ENCODE measurements at regions not wholly inside any gene's neighbourhood (a gene's known extent, or its start where the extent isn't known, plus 50 kb on each side); places are given as distances from the start of the nearest gene placed in this dataset.

DNA sequence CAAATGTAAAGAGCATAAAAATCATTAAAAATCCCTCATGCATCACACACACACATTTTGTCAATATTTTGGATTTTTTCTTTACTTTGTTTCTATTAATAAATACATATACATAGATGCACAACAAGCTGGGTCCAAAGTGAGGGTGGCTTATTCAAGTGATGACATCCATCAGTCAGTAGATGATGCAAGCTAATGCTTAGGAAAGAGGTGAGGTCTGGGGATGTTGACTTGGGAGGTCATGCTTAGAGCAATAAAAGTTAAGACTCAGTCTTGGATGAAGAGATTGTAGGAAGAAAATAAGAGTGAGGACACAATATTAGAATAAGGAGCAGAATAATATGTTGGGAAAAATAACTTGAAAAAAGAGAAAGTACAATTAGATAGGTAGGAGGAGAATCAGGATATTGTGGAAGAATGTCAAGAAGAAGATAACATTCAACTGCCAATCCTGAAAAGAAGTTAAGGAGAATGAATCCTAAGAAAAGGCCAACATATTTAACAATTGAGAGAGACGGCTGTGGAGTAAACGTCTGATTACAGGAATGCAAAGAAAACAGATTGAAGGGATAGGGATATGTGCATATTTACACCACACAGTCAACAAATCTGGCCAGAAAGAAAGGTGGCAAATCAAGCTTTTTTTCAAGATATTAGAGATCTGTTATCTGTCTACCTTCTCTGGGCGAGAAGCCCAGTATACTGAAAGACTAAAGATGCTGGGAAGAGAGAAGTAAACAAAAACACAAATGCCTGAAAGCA, 111.0 kb upstream of the TJP1 start:
- no peak for DNase-seq
- H3K9me3 Mint-ChIP-seq (ENCODE audit: low read depth) = no peaks in the 10 kb centered on the region
- ChIA-PET POLR2A (no interaction called here), CTCF (interaction anchor here (0.5 to 0.6 kb wide), 2 partner anchors 41 to 83 kb away, joined by 3 read pairs; no protein-coding TSS in a partner anchor)
- no peaks in the 10 kb centered on the region for H3K36me3 Mint-ChIP-seq (ENCODE audit: low read depth)
- ATAC-seq = no peak
- H3K27ac Mint-ChIP-seq = no peak overlapping the region
- H3K4me1 Mint-ChIP-seq = no peaks in the 10 kb centered on the region
- H3K4me3 Mint-ChIP-seq = no peak overlapping the region
- H3K27me3 Mint-ChIP-seq = peaks cover 36% of the 10 kb centered on the region
- intact Hi-C loops (cut with DNase I, micrococcal nuclease) = no loop called here

DNA sequence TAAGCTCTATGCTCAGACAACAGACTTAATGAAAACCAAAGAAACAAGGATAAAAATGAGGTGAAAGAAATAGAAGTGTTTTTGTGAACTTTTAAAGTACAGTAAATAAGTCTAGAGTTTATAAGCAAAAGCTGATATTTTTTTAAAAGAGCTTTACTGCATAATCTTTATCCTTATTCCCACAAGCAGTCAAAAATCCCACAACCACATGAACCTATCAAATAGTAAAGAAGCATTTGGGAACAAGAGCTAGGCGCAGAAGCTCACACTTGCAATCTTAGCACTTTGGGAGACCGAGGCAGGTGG, 103.8 kb upstream of the TJP1 start:
- no peak overlapping the region for H3K27ac Mint-ChIP-seq
- H3K4me3 Mint-ChIP-seq = no peak overlapping the region
- DNase-seq = no peak
- no peaks in the 10 kb centered on the region for H3K9me3 Mint-ChIP-seq (ENCODE audit: low read depth)
- no peak for ATAC-seq
- ChIA-PET CTCF (interaction anchor here (0.7 to 2.2 kb wide), 12 partner anchors 10 to 786 kb away, joined by 3 to 14 read pairs (median 3); no protein-coding TSS in a partner anchor), POLR2A (no interaction called here)
- intact Hi-C loops (cut with DNase I, micrococcal nuclease) = loop anchor here (1.0 to 10.0 kb wide), 3 partner anchors 111 to 258 kb away; no protein-coding TSS in a partner anchor
- H3K27me3 Mint-ChIP-seq = peaks cover 33% of the 10 kb centered on the region
- H3K36me3 Mint-ChIP-seq (ENCODE audit: low read depth) = no peaks in the 10 kb centered on the region
- no peaks in the 10 kb centered on the region for H3K4me1 Mint-ChIP-seq

DNA sequence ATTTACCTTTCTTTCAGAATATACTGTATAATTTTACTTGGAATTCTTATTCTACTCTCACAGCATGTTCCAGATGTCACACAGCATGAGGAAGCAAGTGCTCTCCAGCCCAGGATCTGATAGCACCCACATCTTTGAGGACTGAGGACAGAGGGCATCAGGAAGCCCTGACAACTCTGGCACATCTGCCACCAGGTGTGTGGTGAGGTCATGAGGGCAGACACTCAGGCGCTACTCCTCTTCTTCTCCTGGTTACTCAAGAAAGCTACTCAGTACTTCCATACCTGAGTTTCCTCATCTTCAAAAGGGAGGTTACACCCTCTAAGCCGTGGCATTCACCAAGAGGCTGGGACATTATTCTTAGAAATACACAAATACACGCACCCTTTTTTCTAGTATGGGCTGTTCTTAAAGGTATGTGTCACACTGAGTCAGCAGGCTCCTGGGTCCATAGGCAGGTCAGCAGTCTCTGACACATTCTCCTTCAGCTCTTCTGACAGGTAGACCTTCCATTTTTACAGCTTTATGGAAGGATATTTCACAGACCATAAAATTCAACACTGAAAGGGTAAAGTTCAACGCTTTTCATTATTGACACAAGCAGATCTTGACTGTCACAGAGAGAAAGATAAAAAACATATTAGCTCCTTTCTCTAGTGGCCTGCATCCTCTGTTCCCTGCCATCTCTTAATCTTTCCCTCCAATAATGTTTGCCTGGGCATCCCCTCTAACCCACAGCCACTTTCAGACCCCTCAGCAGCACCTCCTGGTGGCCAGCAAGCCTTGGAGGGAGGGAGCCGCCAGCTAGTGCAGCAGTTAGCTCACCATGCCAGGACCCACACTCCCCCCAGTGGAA, 103.2 kb upstream of the TJP1 start:
- peaks cover 39% of the 10 kb centered on the region for H3K27me3 Mint-ChIP-seq
- no peaks in the 10 kb centered on the region for H3K9me3 Mint-ChIP-seq (ENCODE audit: low read depth)
- intact Hi-C loops (cut with DNase I, micrococcal nuclease) = loop anchor here (1.0 to 10.0 kb wide), 3 partner anchors 111 to 257 kb away; no protein-coding TSS in a partner anchor
- ChIA-PET POLR2A (no interaction called here), CTCF (interaction anchor here (0.7 to 2.2 kb wide), 11 partner anchors 11 to 785 kb away, joined by 3 to 14 read pairs (median 3); no protein-coding TSS in a partner anchor)
- H3K4me1 Mint-ChIP-seq = no peaks in the 10 kb centered on the region
- ATAC-seq (peak; percentile 44), DNase-seq (peak; percentile 70)
- no peaks in the 10 kb centered on the region for H3K36me3 Mint-ChIP-seq (ENCODE audit: low read depth)
- H3K4me3 Mint-ChIP-seq = no peak overlapping the region
- no peak overlapping the region for H3K27ac Mint-ChIP-seq

DNA sequence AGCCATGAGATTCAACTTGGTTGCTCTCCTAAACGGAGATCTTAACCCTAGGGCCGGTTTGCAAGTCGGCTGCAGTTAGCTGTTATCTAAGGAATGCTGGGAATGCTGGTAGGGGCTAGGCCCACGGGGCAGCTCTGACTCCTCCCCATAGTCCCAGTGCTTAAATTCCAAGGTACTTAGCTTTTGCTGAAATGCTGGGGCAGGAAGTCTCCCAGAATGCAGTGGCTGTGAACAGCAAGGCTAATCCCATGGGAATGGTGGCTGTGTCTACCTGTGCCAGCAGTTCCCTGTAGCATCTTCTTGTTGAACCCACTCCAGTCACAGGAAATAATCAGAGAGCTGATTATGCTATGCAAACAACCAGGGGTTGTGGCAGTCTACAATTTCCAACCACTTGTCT, 102.5 kb upstream of the TJP1 start:
- POLR2A ChIA-PET = no interaction called here
- CTCF ChIA-PET = no interaction called here
- no peak for ATAC-seq
- H3K4me1 Mint-ChIP-seq = no peaks in the 10 kb centered on the region
- H3K9me3 Mint-ChIP-seq (ENCODE audit: low read depth) = no peaks in the 10 kb centered on the region
- no peak overlapping the region for H3K4me3 Mint-ChIP-seq
- DNase-seq = no peak
- no peaks in the 10 kb centered on the region for H3K36me3 Mint-ChIP-seq (ENCODE audit: low read depth)
- intact Hi-C loops (cut with DNase I, micrococcal nuclease) = loop anchor here (5.0 to 10.0 kb wide), 2 partner anchors 110 to 177 kb away; no protein-coding TSS in a partner anchor
- peaks cover 39% of the 10 kb centered on the region for H3K27me3 Mint-ChIP-seq
- H3K27ac Mint-ChIP-seq = no peak overlapping the region

DNA sequence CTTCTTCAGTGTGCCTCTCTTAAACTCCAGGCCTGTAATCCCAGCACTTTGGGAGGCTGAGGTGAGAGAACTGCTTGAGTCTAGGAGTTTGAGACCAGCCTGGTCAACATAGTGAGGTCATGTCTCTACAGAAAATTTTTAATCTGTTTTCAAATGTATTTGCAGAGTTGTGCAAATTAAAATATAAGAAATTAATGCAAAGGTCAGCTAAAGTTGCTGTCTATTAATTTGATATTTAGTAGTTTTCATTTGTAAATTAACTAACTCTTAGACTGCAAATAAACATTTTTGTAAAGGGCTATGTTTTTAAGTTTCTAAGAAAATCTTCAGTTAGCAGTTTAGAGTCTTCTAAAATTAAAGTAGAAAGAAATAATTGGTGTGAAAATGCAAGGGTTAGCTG, 99.9 kb upstream of the TJP1 start:
- Mint-ChIP-seq H3K4me3 (no peak overlapping the region), H3K4me1 (no peaks in the 10 kb centered on the region), H3K9me3 (ENCODE audit: low read depth) (no peaks in the 10 kb centered on the region), H3K36me3 (ENCODE audit: low read depth) (no peaks in the 10 kb centered on the region), H3K27ac (no peak overlapping the region), H3K27me3 (peaks cover 50% of the 10 kb centered on the region)
- no peak for DNase-seq
- ChIA-PET CTCF (interaction anchor here (0.7 kb wide), 1 partner anchor 177 kb away, joined by 3 read pairs; no protein-coding TSS in a partner anchor), POLR2A (no interaction called here)
- intact Hi-C loops (cut with DNase I, micrococcal nuclease) = loop anchor here in 1 of 2 experiments (10.0 kb wide), 1 partner anchor 107 kb away; no protein-coding TSS in a partner anchor
- ATAC-seq = no peak

DNA sequence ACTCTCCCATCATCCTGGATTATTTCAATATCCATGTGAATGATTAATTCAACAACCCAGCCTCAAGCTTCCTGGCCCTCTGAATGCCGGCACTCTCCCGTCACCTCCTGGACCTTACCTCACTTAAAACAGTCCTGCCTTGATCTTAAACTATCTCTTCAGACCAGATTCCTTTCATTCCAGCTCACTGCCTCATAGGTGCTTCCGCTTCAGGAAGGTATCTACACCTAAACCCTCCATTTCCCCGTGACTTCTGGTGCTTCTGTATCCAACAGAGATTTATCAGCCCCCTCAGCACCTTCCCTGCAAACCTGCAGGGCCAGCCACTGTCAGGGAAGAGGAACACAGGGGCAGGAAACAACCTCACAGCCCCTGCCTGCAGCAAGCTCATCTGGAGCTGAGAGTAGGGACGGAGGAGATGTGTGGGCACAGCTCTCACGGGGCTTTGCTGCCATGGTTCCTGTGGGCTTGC, 98.9 kb upstream of the TJP1 start:
- ChIA-PET CTCF (interaction anchor here (0.7 kb wide), 1 partner anchor 176 kb away, joined by 3 read pairs; no protein-coding TSS in a partner anchor), POLR2A (no interaction called here)
- intact Hi-C loops (cut with DNase I, micrococcal nuclease) = loop anchor here in 1 of 2 experiments (10.0 kb wide), 1 partner anchor 106 kb away; no protein-coding TSS in a partner anchor
- Mint-ChIP-seq H3K4me3 (no peak overlapping the region), H3K27ac (no peak overlapping the region), H3K27me3 (peaks cover 55% of the 10 kb centered on the region), H3K4me1 (no peaks in the 10 kb centered on the region), H3K36me3 (ENCODE audit: low read depth) (no peaks in the 10 kb centered on the region), H3K9me3 (ENCODE audit: low read depth) (no peaks in the 10 kb centered on the region)
- ATAC-seq (no peak), DNase-seq (no peak)

DNA sequence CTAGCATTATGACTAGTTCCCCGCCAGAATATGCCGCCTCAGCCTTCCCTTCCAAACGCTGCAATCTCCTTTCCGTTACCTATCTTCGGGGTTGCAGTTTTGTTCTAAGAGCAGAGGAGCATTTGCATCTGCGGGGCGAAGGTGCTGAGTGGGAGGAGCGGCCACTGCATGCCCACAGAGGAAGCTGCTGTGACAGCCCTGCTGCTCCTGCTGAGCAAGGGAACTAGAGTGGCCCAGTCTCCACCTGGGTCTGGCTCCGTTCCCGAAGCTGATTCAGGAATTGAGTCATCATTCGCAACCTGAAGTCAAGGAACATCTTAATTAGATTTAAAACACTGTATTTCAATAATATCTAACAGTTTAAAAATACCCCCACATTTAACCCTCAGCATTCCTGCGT, 98.2 kb upstream of the TJP1 start:
- no peaks in the 10 kb centered on the region for H3K9me3 Mint-ChIP-seq (ENCODE audit: low read depth)
- ChIA-PET CTCF (interaction anchor here (0.6 to 0.7 kb wide), 2 partner anchors 17 to 23 kb away, joined by 3 read pairs; no protein-coding TSS in a partner anchor), POLR2A (interaction anchor here (0.7 kb wide), 1 partner anchor 49 kb away, joined by 3 read pairs; no protein-coding TSS in a partner anchor)
- no peak for DNase-seq
- no peaks in the 10 kb centered on the region for H3K36me3 Mint-ChIP-seq (ENCODE audit: low read depth)
- peaks cover 50% of the 10 kb centered on the region for H3K27me3 Mint-ChIP-seq
- H3K4me3 Mint-ChIP-seq = no peak overlapping the region
- H3K27ac Mint-ChIP-seq = no peak overlapping the region
- intact Hi-C loops (cut with DNase I, micrococcal nuclease) = loop anchor here in 1 of 2 experiments (10.0 kb wide), 1 partner anchor 106 kb away; no protein-coding TSS in a partner anchor
- no peak for ATAC-seq
- H3K4me1 Mint-ChIP-seq = no peaks in the 10 kb centered on the region

DNA sequence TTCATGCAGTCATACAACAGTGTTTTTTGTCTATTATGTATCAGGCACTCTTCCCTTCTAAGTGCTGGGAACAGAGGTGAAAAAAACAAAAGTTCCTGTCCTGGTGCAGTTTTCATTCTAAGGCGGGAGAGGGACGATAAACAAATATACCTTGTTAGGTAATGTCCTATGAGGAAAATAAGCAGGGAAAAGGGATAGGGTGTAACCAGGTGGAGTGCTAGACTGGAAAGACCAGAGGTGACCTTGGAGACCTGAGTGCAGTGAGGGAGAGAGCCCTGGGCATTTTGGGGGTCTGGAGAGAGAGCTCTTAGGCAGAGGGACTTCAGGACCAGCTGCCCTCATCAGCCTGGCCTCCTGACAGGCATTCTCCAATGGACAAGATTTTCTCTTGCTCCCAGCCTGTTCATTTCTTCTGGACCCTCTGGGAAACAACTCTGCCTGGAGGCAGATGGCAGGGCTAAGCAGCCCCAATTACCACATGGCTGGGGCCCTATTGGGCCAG, 97.2 kb upstream of the TJP1 start:
- Mint-ChIP-seq H3K4me3 (no peak overlapping the region), H3K4me1 (no peaks in the 10 kb centered on the region), H3K9me3 (ENCODE audit: low read depth) (no peaks in the 10 kb centered on the region), H3K36me3 (ENCODE audit: low read depth) (no peaks in the 10 kb centered on the region), H3K27me3 (peaks cover 51% of the 10 kb centered on the region), H3K27ac (no peak overlapping the region)
- DNase-seq (no peak), ATAC-seq (no peak)
- POLR2A ChIA-PET = interaction anchor here (0.7 kb wide), 1 partner anchor 48 kb away, joined by 3 read pairs; no protein-coding TSS in a partner anchor
- CTCF ChIA-PET = no interaction called here
- intact Hi-C loops (cut with DNase I, micrococcal nuclease) = no loop called here

DNA sequence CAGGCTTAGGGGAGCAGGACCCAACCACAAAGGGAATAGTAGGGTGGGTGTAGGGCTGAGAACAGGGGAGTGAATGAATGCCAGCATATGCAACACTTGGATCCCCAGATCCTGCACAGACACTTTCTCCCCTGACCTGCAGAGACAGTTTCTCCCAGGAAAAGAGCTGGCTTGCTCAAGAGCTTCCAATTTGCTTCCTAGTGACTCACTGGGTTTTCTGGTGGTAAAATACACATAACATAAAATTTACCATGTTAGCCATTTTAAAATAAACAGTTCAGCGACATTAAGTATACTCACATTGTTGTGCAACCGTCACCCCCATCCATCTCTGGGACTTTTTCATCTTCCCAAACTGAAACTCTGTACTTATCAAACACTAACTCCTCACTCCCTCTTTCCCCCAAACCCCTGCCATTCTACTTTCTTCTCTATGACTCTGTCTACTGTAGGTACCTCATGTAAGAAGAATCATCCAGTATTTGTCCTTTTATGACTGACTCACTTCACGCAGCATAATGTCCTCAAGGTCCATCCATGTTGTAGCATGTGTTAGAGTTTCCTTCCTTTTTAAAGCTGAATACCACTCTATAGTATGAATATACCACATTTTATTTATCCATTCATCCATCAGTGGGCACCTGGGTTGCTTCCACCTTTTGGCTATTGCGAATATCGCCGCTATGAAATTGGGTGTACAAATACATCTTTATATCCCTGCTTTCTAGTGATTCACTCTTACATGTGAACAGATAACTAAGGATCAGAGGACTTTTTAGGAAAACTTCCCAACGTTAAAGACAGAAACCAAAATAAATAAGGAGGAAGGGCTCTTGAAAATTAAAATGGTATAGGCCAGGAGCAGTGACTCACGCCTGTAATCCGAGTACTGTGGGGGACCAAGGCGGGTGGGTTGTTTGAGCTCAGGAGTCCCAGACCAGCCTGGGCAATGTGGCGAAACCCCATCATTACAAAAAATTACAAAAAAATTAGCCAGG, 95.6 kb upstream of the TJP1 start:
- no peak overlapping the region for H3K4me3 Mint-ChIP-seq
- no peaks in the 10 kb centered on the region for H3K9me3 Mint-ChIP-seq (ENCODE audit: low read depth)
- ATAC-seq (no peak), DNase-seq (no peak)
- H3K27me3 Mint-ChIP-seq = peaks cover 49% of the 10 kb centered on the region
- H3K36me3 Mint-ChIP-seq (ENCODE audit: low read depth) = no peaks in the 10 kb centered on the region
- intact Hi-C loops (cut with DNase I, micrococcal nuclease) = no loop called here
- ChIA-PET POLR2A (no interaction called here), CTCF (interaction anchor here (0.6 to 1.2 kb wide), 2 partner anchors 67 to 93 kb away, joined by 3 read pairs; no protein-coding TSS in a partner anchor)
- no peaks in the 10 kb centered on the region for H3K4me1 Mint-ChIP-seq
- no peak overlapping the region for H3K27ac Mint-ChIP-seq

DNA sequence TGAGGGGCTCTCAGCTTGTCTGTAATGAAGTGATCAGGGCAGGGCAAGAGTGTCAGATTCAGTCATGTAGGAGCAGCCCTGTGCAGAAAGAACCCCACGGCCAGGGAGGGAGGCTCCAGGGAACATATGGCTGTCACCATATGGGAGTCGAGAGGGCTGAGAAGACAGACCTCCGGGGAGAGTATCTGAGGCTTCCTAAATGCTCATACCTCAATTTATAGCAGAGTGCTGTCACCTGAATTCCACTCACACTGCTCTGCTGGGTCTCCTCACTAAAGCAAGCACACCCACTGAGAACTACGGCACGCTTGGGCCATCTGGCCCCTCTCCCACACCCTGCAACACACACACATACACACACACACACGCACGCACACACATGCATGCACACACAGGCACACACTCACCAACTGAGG, 92.3 kb upstream of the TJP1 start:
- peaks cover 11% of the 10 kb centered on the region for H3K9me3 Mint-ChIP-seq (ENCODE audit: low read depth)
- DNase-seq = no peak
- H3K4me3 Mint-ChIP-seq = no peak overlapping the region
- POLR2A ChIA-PET = no interaction called here
- peaks cover 43% of the 10 kb centered on the region for H3K27me3 Mint-ChIP-seq
- peaks cover 3% of the 10 kb centered on the region for H3K36me3 Mint-ChIP-seq (ENCODE audit: low read depth)
- intact Hi-C loops (cut with DNase I, micrococcal nuclease) = no loop called here
- ATAC-seq = no peak
- H3K4me1 Mint-ChIP-seq = no peaks in the 10 kb centered on the region
- CTCF ChIA-PET = interaction anchor here (1.4 kb wide), 1 partner anchor 12 kb away, joined by 3 read pairs; no protein-coding TSS in a partner anchor
- H3K27ac Mint-ChIP-seq = no peak overlapping the region

Measured in activated CD4-positive, alpha-beta T cell treated with anti-CD3 and anti-CD28 coated beads for 36 hours (primary cell).